Mesendoderm (in vitro differentiated cells): ENCODE measurements at regions not wholly inside any gene's neighbourhood (a gene's known extent, or its start where the extent isn't known, plus 50 kb on each side); places are given as distances from the start of the nearest gene placed in this dataset.

Experiments used
- DNase-seq: peaks from one replicate; pipeline ENCODE4 v3.0.0; 2013
- H2AK5ac ChIP-seq: 2 replicates; pipeline ENCODE4 v1.6.1; 2013; ENCODE audit warnings: low read length, inconsistent platforms
- H2BK120ac ChIP-seq: 2 replicates; pipeline ENCODE4 v1.6.1; 2013; ENCODE audit warnings: low read depth, mild to moderate bottlenecking, low read length, moderate library complexity, mixed read lengths
- H2BK15ac ChIP-seq: replicated peaks from 2 replicates; pipeline ENCODE4 v1.6.1; 2013; ENCODE audit warnings: low read depth, mild to moderate bottlenecking, moderate library complexity
- H2BK5ac ChIP-seq: 2 replicates; pipeline ENCODE4 v1.6.1; 2013; ENCODE audit warnings: low read length, inconsistent platforms
- H3K18ac ChIP-seq: 2 replicates; pipeline ENCODE4 v1.6.1; 2013; ENCODE audit warnings: mild to moderate bottlenecking, low read length, mixed read lengths
- H3K23ac ChIP-seq: one replicate; pipeline ENCODE4 v1.6.1; 2013; ENCODE audit warnings: low read length
- H3K27ac ChIP-seq: 2 replicates; pipeline ENCODE4 v1.5.1; 2013; ENCODE audit warnings: low read depth, mild to moderate bottlenecking, inconsistent platforms, low read length, moderate library complexity
- H3K27me3 ChIP-seq: 2 replicates; pipeline ENCODE4 v1.6.1; 2013; ENCODE audit warnings: low read length, control low read depth, mild to moderate bottlenecking, inconsistent platforms; ENCODE audit not compliant: insufficient read depth, poor library complexity
- H3K36me3 ChIP-seq: 2 replicates; pipeline ENCODE4 v1.6.1; 2013; ENCODE audit warnings: low read length, inconsistent platforms; ENCODE audit not compliant: control insufficient read depth, insufficient read depth
- H3K4ac ChIP-seq: one replicate; pipeline ENCODE4 v1.6.1; 2013; ENCODE audit warnings: low read depth, mild to moderate bottlenecking, low read length, moderate library complexity
- H3K4me1 ChIP-seq: 2 replicates; pipeline ENCODE4 v1.6.1; 2013; ENCODE audit warnings: low read depth, low read length, inconsistent platforms; ENCODE audit not compliant: control insufficient read depth
- H3K4me2 ChIP-seq: 2 replicates; pipeline ENCODE4 v1.6.1; 2013; ENCODE audit warnings: low read length
- H3K4me3 ChIP-seq: 2 replicates; pipeline ENCODE4 v1.5.1; 2013; ENCODE audit warnings: mild to moderate bottlenecking, low read length
- H3K56ac ChIP-seq: one replicate; pipeline ENCODE4 v1.6.1; 2013; ENCODE audit warnings: low read length
- H3K79me1 ChIP-seq: 2 replicates; pipeline ENCODE4 v1.6.1; 2013; ENCODE audit warnings: low read length, inconsistent platforms
- H3K79me2 ChIP-seq: 2 replicates; pipeline ENCODE4 v1.6.1; 2013; ENCODE audit warnings: mild to moderate bottlenecking, low read length; ENCODE audit not compliant: control insufficient read depth, insufficient read depth
- H3K9ac ChIP-seq: 2 replicates; pipeline ENCODE4 v1.6.1; 2013; ENCODE audit warnings: low read length, inconsistent platforms
- H4K5ac ChIP-seq: one replicate; pipeline ENCODE4 v1.6.1; 2013; ENCODE audit warnings: low read length
- H4K8ac ChIP-seq: one replicate; pipeline ENCODE4 v1.6.1; 2013; ENCODE audit warnings: low read depth, mild to moderate bottlenecking, control low read depth, low read length, moderate library complexity
- WGBS: extraction: QIAGEN DNeasy Blood & Tissue Kit; methylation state at CpG from one replicate; pipeline ENCODE4 v1.1.7; 2013; ENCODE audit warnings: low lambda C conversion rate, missing lambda C conversion rate; ENCODE audit not compliant: insufficient coverage; ENCODE audit errors: extremely low coverage; 5-methylcytosine and 5-hydroxymethylcytosine counted together

DNA sequence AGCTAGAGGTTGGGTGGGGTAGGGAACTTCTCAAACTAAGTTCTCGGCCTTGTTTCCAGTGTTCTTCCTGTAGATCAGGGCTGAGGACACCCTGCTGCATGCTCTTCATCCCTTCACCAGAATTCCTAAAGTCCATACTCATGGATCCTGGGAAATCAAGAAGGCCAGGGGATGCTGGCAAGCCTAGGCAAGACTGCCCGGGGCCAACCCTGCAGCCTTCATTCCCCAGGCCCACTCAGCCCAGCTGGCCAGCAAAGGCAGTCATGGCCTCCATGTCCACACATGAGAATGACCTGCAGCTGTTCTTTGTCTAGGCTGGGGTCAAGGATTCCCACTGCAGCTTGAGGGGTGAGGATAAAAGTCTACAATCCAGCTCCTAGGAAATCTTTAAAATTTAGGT lies 109.3 kb upstream of the ETV6 start:
- Histone ChIP-seq H3K27ac (no peak overlapping the region), H4K5ac (no peak overlapping the region), H2BK15ac (no peak overlapping the region), H4K8ac (no peak overlapping the region), H3K27me3 (no peaks in the 10 kb centered on the region), H3K18ac (no peak overlapping the region), H3K56ac (no peak overlapping the region), H2AK5ac (no peak overlapping the region), H3K36me3 (no peaks in the 10 kb centered on the region), H3K4me1 (no peaks in the 10 kb centered on the region), H3K4me2 (no peak overlapping the region), H3K4ac (no peak overlapping the region), H3K23ac (no peak overlapping the region), H2BK5ac (no peak overlapping the region), H2BK120ac (no peak overlapping the region), H3K4me3 (no peak overlapping the region), H3K79me2 (no peaks in the 10 kb centered on the region), H3K79me1 (no peaks in the 10 kb centered on the region), H3K9ac (no peak overlapping the region)
- whole genome bisulfite sequencing, result no CpG with 5 or more reads among the region's 2 CpGs
- no peak for DNase-seq

DNA sequence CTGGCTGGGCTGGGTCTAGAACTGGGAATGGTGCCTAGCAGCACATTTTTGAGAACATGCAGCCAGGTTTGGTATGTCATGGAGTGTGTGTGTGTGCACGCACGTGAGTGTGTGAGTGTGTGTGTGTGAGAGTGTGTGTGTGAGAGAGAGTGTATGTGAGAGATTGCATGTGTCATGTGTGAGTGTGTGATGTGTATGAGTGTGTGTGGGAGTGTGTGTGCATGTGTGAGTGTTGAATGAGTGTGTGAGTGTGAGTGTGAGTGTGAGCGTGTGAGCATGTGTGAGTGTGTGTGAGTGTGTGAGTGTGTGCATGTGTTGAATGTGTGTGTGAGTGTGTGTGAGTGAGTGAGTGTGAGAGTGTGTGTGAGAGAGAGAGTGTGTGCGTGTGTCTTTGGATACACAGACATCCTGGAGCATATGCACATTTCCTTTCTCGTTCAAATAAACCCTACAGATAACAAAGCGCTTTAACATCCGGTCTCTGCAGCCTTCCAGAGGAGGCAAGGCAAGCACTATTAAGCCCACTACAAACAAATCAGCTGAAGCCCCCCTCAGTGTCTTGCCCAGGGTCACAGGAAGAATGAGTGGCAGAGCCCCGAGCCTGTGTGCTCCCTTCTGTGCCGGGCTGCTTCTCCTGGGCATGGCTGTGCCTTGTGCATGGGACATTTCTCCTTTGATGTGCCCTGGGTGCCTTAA lies 108.7 kb upstream of the ETV6 start:
- H3K4me3 ChIP-seq, result no peak overlapping the region
- H2BK15ac ChIP-seq, result no peak overlapping the region
- no peak overlapping the region for H3K56ac ChIP-seq
- no peak overlapping the region for H4K8ac ChIP-seq
- H3K4ac ChIP-seq, result no peak overlapping the region
- H3K79me2 ChIP-seq, result no peaks in the 10 kb centered on the region
- H3K23ac ChIP-seq, result no peak overlapping the region
- H3K9ac ChIP-seq, result no peak overlapping the region
- H3K27me3 ChIP-seq, result no peaks in the 10 kb centered on the region
- no peak overlapping the region for H3K4me2 ChIP-seq
- no peak overlapping the region for H2AK5ac ChIP-seq
- 100% methylated on average over 1 of the region's 9 CpGs for WGBS
- no peak for DNase-seq
- no peak overlapping the region for H2BK5ac ChIP-seq
- H3K36me3 ChIP-seq, result no peaks in the 10 kb centered on the region
- no peak overlapping the region for H3K27ac ChIP-seq
- no peak overlapping the region for H3K18ac ChIP-seq
- H3K79me1 ChIP-seq, result no peaks in the 10 kb centered on the region
- no peak overlapping the region for H2BK120ac ChIP-seq
- peaks cover 4% of the 10 kb centered on the region for H3K4me1 ChIP-seq
- no peak overlapping the region for H4K5ac ChIP-seq

DNA sequence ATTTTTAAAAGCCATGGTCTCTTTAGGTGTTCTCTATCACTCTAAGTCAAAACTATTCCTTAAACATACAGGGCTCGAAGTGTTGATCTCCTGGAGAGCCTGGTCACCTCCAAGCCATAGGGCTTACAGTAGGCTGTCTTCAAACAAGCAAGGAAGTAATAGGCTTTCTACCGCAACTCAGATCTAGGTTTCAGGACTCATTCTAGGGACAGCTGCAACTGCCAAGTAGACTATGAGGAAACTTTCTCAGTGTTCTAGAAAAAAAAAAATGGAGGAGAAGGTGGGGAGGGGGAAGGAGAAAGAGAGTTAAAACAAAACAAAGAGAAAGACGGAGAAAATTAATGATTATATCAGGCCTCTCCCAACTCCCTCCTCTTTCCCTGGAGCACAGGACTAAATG lies 106.9 kb upstream of the ETV6 start:
- no peak overlapping the region for H3K4me2 ChIP-seq
- DNase-seq, result peak; percentile 29
- no peak overlapping the region for H2AK5ac ChIP-seq
- peaks cover 6% of the 10 kb centered on the region for H3K4me1 ChIP-seq
- H4K8ac ChIP-seq, result no peak overlapping the region
- no peak overlapping the region for H3K4me3 ChIP-seq
- H3K9ac ChIP-seq, result no peak overlapping the region
- no peak overlapping the region for H3K23ac ChIP-seq
- no peaks in the 10 kb centered on the region for H3K79me1 ChIP-seq
- no peak overlapping the region for H3K4ac ChIP-seq
- no peak overlapping the region for H3K27ac ChIP-seq
- WGBS, result no CpG with 5 or more reads among the region's 3 CpGs
- no peak overlapping the region for H3K18ac ChIP-seq
- H3K56ac ChIP-seq, result no peak overlapping the region
- no peaks in the 10 kb centered on the region for H3K36me3 ChIP-seq
- no peak overlapping the region for H2BK5ac ChIP-seq
- H2BK15ac ChIP-seq, result no peak overlapping the region
- H2BK120ac ChIP-seq, result no peak overlapping the region
- no peaks in the 10 kb centered on the region for H3K79me2 ChIP-seq
- H3K27me3 ChIP-seq, result no peaks in the 10 kb centered on the region
- no peak overlapping the region for H4K5ac ChIP-seq

DNA sequence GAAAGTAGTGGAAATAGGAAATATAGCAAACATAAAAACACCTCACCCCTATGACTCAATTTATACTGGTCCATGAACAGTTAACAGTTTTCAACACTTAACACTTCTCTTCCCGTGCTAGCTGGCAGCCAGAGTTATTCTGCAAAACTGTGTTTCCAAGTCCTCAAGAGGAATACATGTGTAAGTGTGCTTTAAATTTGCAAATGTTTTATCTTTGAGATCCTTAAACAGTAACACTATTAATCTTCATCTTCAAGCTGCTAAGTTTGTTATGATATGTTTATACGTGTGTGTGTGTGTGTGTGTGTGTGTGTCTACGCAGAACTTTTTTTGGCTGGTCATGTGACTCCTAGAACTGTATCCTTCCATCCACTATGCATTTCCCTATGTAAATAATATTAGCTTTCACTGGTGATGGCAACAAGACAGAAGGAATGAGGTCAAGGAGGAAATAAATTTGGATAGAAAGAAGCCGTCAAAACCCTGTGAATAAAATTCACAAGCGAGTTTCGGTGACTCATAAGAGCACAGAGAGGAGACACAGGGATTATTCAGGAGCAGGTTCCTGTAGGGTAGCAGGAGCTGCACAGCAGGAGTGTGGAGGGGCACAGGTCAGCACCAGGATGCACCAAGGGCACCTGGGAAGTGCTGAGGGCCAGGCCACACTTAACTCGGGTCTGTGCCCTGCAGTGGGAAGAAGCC lies 105.9 kb upstream of the ETV6 start:
- no peak overlapping the region for H2BK120ac ChIP-seq

GRCh38 chr12:11545484-11546330 lies 103.8 kb upstream of the ETV6 start:
- no peak overlapping the region for H2BK15ac ChIP-seq
- no peak overlapping the region for H4K8ac ChIP-seq
- peaks cover 6% of the 10 kb centered on the region for H3K4me1 ChIP-seq
- H2AK5ac ChIP-seq, result no peak overlapping the region
- H3K36me3 ChIP-seq, result no peaks in the 10 kb centered on the region
- H3K9ac ChIP-seq, result no peak overlapping the region
- H3K27me3 ChIP-seq, result no peaks in the 10 kb centered on the region
- H3K79me1 ChIP-seq, result no peaks in the 10 kb centered on the region
- no peak overlapping the region for H3K23ac ChIP-seq
- WGBS, result no CpG with 5 or more reads among the region's 6 CpGs
- peak; percentile 58 for DNase-seq
- H2BK5ac ChIP-seq, result no peak overlapping the region
- H3K27ac ChIP-seq, result no peak overlapping the region
- H2BK120ac ChIP-seq, result no peak overlapping the region
- no peak overlapping the region for H3K4ac ChIP-seq
- no peak overlapping the region for H3K4me3 ChIP-seq
- H3K56ac ChIP-seq, result peak overlapping the region; percentile 22
- H3K4me2 ChIP-seq, result no peak overlapping the region
- H4K5ac ChIP-seq, result no peak overlapping the region
- no peak overlapping the region for H3K18ac ChIP-seq
- H3K79me2 ChIP-seq, result no peaks in the 10 kb centered on the region

More for the DNA sequence above, 105.9 kb upstream of the ETV6 start:
- WGBS, result no CpG with 5 or more reads among the region's 7 CpGs
- Histone ChIP-seq H3K4me2 (no peak overlapping the region), H3K27ac (no peak overlapping the region), H3K9ac (no peak overlapping the region), H3K23ac (no peak overlapping the region), H2BK5ac (no peak overlapping the region), H3K27me3 (no peaks in the 10 kb centered on the region), H3K79me2 (no peaks in the 10 kb centered on the region), H2AK5ac (no peak overlapping the region), H3K18ac (no peak overlapping the region), H3K4me1 (peaks cover 6% of the 10 kb centered on the region), H3K56ac (no peak overlapping the region), H3K36me3 (no peaks in the 10 kb centered on the region), H3K4me3 (no peak overlapping the region), H2BK15ac (no peak overlapping the region), H3K79me1 (no peaks in the 10 kb centered on the region), H4K8ac (no peak overlapping the region), H3K4ac (no peak overlapping the region), H4K5ac (no peak overlapping the region)
- DNase-seq, result no peak
